NCI-H2081 (cell line): ENCODE measurements at regions not wholly inside any gene's neighbourhood (a gene's known extent, or its start where the extent isn't known, plus 50 kb on each side); places are given as distances from the start of the nearest gene placed in this dataset.
"Not testable (repeated sequence)": the region's sequence is repeated elsewhere in the genome, so short reads cannot be mapped to it uniquely, and the experiment has no call there.

ENCODE experiments used
- DNase-seq, 2 experiments: peaks; one replicate each; lab custom pipeline; 2025; lab: John Stamatoyannopoulos, UW

GRCh38 chr18:68229351-68229750 lies 485.6 kb downstream of the TMX3 start:
- DNase-seq: no peak

DNA sequence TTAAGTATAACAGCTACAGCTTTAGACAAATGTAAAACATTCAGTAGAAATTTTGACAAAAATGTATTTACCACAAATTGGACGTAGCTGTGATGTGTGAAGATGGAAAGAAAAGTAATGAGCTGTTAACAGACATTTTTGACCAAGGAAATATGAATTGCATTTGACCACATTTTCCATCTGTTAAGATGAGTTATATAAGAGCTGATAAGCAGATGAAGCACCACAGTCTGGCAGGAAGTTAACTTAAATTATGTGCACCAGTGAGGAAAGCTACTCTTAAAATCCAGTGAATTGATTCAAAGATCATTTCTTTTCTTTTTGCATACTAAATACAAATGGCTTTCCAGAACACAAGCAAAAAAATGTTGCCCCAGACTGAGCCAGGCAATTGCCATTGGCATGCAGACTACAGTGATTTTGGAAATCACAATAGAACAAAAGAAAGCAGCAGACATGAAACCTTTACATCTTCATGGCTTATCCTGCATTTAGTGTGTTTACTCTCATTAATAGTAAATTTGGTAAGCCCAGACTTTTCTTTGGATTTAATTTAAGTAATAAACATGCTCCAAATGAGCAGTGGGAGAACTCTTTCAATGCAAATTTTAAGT lies 493.7 kb downstream of the TMX3 start:
- no peak for DNase-seq

- DNase-seq: no peak
Observed at GRCh38 chr18:68220458-68220857, 494.4 kb downstream of the TMX3 start.

- no peak for DNase-seq
Observed at GRCh38 chr18:68219872-68220271, 495.0 kb downstream of the TMX3 start.

DNA sequence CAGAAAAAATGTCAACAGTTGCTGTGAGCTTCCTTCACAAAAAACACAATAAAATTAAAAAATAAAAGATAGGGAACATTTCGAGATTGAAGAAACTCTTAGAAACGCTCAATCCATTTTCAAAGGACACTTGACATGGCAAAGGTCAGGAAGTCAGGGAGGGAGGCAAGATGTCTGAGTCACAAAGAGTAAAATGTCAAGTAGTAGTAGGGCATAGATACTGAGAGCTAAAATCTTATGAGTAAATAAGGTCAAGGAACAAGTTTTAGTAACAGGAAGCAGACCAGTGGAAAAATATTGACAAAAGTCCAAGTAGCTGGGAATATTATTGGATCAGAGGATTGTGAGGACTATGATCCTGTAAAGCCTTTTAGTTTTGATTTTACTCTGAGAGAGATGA lies 495.6 kb downstream of the TMX3 start:
- DNase-seq: no peak

- no peak for DNase-seq
Observed at GRCh38 chr18:68215931-68216330, 499.0 kb downstream of the TMX3 start.

GRCh38 chr18:68186039-68186438 lies 528.9 kb downstream of the TMX3 start:
- no peak for DNase-seq

DNA sequence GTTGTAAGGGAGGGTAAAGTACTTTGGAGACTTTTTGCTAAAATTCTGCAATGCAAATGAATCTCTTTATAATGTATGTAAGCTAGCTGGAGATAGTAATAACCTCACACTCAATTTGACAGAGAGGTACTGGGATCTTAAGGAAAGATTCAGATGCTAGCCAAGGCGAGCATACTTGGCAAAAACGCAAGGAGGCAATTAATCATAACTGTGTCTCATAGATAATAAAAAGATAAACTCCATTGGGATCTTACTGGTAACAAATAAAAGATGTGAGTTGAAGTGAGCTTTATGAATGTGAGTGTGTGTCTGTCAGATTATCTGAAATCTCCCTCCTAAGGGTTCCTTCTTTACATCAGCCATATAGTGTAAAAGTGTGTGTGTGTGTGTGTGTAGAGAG lies 533.0 kb downstream of the TMX3 start:
- DNase-seq: no peak

DNA sequence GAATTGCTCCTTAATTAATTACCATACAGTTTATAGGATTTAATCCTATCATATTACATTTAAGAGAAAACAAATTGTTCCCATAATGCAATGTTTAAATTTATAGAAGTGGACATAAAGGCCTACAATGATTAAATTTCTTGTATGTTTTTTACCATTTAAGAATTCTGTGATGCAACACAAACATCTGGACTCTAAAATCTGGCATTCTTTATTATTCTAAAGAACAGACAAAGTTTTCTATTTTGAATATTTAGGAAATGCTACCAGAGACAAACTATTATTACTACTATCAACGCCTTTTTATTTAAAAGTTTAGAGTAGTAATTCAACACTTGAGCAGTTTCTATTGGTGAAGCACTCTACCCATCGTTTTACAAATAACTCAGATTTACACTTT lies 535.1 kb downstream of the TMX3 start:
- no peak for DNase-seq

GRCh38 chr18:68178921-68179320 lies 536.0 kb downstream of the TMX3 start:
- DNase-seq: no peak

DNA sequence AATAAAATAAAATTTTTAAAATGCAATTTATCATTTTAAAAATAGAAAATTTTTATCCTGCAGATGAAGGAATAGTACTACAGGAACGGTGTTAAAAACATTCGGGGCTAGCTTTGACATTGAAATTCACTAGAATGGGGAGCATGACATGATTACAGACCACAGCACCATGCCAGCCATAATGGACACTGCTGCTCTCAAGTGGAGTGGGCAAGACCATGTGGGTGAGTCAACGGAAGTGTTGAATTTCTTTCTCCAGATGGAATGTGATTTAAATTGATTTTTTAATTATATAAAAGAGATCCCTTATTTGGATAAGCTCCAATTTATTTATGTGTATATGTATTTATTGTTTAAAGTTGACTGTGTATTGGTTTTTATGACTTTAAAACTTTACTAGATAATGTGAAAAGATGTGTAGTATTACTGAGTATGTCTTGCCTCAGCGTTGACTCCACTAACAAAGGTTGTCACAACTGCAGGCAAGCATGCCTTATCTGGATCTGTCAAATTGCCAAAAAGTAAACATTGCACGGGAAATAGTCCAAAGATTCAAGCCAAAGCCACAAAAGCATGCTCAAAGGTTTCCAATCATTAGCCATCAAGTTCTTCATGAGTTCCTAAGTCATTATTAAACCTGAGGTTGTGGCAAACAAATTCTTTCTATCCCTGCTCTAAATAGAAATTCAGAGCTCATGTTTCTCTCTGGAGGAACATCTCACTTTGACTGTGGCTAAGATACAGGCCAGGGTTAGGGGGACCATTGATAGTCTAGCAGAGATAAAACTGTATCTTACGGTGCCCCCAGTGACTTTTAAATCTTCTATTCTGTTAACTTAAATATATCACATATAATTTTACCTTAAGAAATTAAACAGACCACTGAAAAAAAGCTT lies 536.9 kb downstream of the TMX3 start:
- DNase-seq: peak; percentile 18 to 73

DNA sequence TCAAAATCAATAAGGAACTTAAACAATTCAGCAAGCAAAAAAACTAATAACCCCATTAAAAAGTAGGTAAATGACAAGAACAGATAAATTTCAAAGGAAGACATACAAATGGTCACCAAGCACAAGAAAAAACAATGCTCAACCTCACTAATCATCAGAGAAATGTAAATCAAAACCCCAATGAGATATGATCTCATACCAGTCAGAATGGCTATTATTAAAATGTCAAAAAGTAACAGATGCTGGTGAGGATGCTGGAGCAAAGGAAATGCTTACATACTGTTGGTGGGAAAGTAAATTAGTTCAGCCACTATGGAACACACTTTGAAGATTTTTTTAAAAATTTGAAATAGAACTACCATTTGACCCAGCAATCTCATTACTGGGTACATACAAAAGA lies 538.0 kb downstream of the TMX3 start:
- DNase-seq: no peak

DNA sequence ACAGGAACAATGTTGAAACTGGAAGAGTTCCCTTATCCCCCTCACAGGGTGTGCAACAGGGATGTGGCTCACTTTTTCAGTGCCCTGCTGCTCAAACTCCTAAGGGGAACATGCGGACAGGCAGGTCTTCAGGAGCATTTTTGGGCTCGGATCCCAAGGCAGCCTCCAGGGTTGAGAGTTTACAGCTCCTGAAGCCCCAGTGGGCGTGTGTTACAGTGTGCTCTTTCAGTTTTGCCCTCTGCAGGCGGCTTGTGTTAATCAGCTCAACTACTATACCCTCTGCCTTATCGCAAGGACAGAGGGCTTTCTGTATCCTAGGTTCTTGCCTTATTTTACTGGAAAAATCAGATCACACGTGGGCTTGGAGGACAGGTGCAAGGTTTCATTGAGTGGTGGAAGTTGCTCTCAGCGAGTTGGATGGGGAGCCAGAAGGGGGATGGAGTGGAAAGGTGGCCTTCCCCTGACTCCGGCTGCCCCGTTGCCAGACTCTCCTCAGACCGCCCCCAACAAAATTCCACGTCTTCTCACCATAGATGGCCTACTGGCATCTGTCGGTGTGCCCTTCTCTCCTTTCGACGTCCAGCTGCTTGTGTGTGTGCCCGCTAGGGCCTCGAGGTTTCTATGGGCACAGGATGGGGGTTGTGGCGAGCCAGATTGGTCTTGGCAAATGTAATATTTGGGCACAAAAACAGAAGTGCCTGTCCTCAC lies 541.9 kb downstream of the TMX3 start:
- no peak for DNase-seq

DNA sequence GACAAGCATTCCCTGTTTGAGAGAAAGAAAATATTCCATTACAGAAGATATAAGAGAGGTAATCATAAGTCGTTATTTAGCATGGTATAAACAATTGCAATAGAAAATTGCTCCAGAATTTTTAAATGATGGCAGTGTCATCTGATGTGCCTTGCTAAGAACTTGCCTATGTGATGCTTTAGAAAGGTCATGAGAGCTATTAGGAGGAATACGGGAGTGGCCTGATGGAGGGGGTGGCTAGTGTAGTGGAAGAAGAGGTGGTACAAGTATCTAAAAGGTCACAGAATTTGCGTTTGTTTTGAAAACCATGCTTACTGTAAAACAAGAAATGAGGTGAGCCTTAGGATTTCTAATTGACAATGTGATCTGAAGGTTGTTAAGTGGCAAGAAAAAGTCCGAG lies 550.0 kb downstream of the TMX3 start:
- no peak for DNase-seq

- not testable (repeated sequence) for DNase-seq
Observed at GRCh38 chr18:68153821-68154220, 561.1 kb downstream of the TMX3 start.

DNA sequence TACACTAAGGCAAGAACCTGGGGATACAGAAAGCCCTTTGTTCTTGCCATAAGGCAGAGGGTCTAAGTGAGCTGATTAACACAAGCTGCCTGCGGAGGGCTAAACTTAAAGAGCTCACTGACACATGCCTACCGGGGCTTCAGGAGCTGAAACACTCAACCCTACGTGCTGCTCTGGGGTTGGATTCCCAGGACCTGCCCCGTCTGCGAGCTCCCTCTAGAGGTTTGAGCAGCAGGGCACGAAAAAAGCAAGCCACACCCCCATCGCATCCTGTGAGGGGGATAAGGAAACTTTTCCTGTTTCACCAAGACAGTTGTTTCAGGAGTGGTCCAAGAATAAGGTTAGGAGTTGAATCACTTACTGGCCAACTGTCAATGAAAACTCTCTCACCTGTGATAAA lies 562.1 kb downstream of the TMX3 start:
- no peak for DNase-seq

GRCh38 chr18:68150961-68151360 lies 563.9 kb downstream of the TMX3 start:
- peak; percentile 73 to 92 for DNase-seq

DNA sequence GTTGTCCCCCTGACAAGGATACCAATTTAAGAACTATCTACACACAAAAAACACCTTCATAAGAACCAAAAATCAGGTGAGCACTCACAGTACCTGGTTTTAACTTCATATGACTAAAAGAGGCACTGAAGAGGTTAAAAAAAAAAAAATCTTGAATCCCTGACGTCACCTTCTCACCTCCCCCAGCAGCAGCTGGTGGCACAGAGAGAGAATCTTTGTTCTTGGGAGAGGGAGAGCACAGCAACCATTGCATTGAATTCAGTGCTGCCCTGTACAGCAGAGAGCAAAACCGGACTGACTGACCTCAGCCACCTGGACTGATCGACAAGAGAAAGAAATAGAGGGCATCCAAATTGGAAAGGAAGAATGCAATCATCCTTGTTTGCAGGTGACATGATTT lies 566.0 kb downstream of the TMX3 start:
- DNase-seq: no peak

- no peak for DNase-seq
Observed at GRCh38 chr18:68147728-68148127, 567.2 kb downstream of the TMX3 start.

DNA sequence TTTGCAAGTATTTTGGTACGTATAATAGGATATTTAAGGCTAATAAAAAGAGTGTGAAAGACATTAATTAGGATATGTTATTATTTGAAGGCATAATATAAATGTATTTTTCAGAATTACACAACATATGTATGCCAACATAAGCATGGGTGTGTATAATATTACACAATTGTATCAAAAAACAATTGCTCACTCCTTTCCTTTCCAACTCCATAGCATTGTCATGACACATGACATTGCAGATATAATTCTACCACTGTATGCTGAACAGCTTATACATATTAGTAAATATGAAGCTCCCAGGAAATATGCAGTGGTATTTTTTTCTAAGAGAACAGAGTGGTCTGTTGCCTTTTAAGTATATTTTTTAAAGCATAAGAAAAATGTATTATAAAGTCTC lies 593.1 kb downstream of the TMX3 start:
- no peak for DNase-seq

- no peak for DNase-seq
Observed at GRCh38 chr18:68121308-68121707, 593.6 kb downstream of the TMX3 start.

DNA sequence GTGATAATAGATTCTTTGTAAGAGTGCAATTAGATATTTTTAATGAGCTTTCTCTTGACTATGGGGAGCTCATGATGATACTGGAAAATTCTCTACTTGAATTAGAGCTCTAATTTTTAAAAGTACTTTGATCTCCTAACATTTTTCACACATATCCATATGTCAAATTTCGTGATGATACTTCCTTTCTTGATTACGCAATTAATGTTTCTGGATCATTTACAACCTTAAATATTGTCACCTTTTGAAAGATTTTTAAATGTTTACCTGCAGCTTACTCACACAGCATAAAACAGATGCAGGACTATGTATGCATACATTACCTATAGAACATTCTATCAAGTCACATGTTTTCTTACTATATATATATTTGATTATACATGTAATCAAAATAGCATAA lies 598.5 kb upstream of the DSEL start:
- no peak for DNase-seq

GRCh38 chr18:68104036-68104435 lies 587.5 kb upstream of the DSEL start:
- DNase-seq: no peak
